ENCODE measurements at regions not wholly inside any gene's neighbourhood (a gene's known extent, or its start where the extent isn't known, plus 50 kb on each side); places are given as distances from the start of the nearest gene placed in this dataset.

GRCh38 chr5:66344544-66344943 lies 200.4 kb downstream of the SREK1 start (continued):
- no peak for TF ChIP-seq ZBTB11 (tag by site-specific recombination; conservative IDR thresholded peaks at IDR 0.05; ENCODE audit: low read depth)
- TF ChIP-seq ZFP69B (tag by site-specific recombination; IDR thresholded peaks at IDR 0.05), result no peak
- no peak for TF ChIP-seq ZXDB (tag by site-specific recombination; IDR thresholded peaks at IDR 0.05)
- TF ChIP-seq GLI2 (tag by site-specific recombination; IDR thresholded peaks at IDR 0.05; ENCODE audit: borderline replicate concordance, low read depth), result no peak
- no peak for TF ChIP-seq PRDM2 (tag by site-specific recombination; IDR thresholded peaks at IDR 0.05; ENCODE audit: borderline replicate concordance)
- TF ChIP-seq ZNF202 (tag by site-specific recombination; IDR thresholded peaks at IDR 0.05; ENCODE audit: borderline replicate concordance), result no peak
- no peak for TF ChIP-seq ZNF654 (tag by site-specific recombination; IDR thresholded peaks at IDR 0.05; ENCODE audit: low read depth)
- no peak for TF ChIP-seq ZNF23 (tag by site-specific recombination; IDR thresholded peaks at IDR 0.05; ENCODE audit: borderline replicate concordance)
- TF ChIP-seq ZNF280D (tag by site-specific recombination; IDR thresholded peaks at IDR 0.05), result no peak
- TF ChIP-seq ZNF776 (tag by site-specific recombination; IDR thresholded peaks at IDR 0.05; ENCODE audit: borderline replicate concordance), result no peak
- no peak for TF ChIP-seq ZBTB20 (tag by site-specific recombination; IDR thresholded peaks at IDR 0.05)
- no peak for TF ChIP-seq KLF16 (tag by site-specific recombination; IDR thresholded peaks at IDR 0.05)

GRCh38 chr5:66345281-66345680 lies 201.2 kb downstream of the SREK1 start:
- H3K36me3 ChIP-seq (ENCODE audit: control insufficient read depth in 2 of 2, insufficient read depth in 1 of 2, low read length in 2 of 2), result no peaks in the 10 kb centered on the region
- ChIA-PET POLR2A (no interaction called here), CTCF (interaction anchor here (0.6 kb wide), 1 partner anchor 39 kb away, joined by 4 read pairs; no protein-coding TSS in a partner anchor)
- no peaks in the 10 kb centered on the region for H3K9me3 ChIP-seq (ENCODE audit: control insufficient read depth, insufficient read depth, low read depth, low read length)
- no peak overlapping the region for H3K27ac ChIP-seq (ENCODE audit: extremely low read depth, low read depth, low read length)
- no peaks in the 10 kb centered on the region for H3K4me1 ChIP-seq (ENCODE audit: control insufficient read depth, insufficient read depth, low read length)
- H3K4me3 ChIP-seq (ENCODE audit: low read depth, low read length), result no peak overlapping the region
- TF ChIP-seq ZNF175 (tag by site-specific recombination; IDR thresholded peaks at IDR 0.05) (no peak), ZBTB6 (tag by site-specific recombination; IDR thresholded peaks at IDR 0.05) (no peak), INSM2 (tag by site-specific recombination; IDR thresholded peaks at IDR 0.05) (no peak), ZNF292 (tag by site-specific recombination; IDR thresholded peaks at IDR 0.05; ENCODE audit: borderline replicate concordance, low read depth) (no peak), ZNF280D (tag by site-specific recombination; IDR thresholded peaks at IDR 0.05) (no peak), ZNF404 (tag by site-specific recombination; IDR thresholded peaks at IDR 0.05) (no peak), ZNF558 (tag by site-specific recombination; IDR thresholded peaks at IDR 0.05) (no peak)
